Inferior parietal cortex (tissue), 1 donor: ENCODE measurements at regions not wholly inside any gene's neighbourhood (a gene's known extent, or its start where the extent isn't known, plus 50 kb on each side); places are given as distances from the start of the nearest gene placed in this dataset.

Experiments
- DNase-seq: peaks from one replicate; pipeline ENCODE4 v3.0.0-alpha.2; 2016; ENCODE audit errors: extremely low spot score

DNA sequence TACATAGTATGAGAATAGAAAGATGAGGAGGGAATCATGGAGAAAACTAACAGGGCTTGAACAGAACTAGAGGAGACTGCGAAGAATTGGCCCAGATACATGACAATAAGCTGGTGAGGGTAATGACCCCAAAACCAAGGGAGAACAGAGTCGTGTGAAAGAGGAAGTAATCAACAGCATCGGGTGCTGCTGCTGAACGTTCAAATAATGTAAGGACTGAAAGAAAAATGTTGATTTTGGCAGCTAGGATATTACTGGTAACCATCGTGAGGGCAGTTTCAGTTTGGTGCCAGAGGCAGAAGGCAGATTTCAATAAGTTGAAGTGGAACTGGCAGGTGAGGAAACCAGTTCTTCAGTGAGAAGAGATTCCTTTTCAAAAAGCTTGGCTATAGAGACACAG lies 66.8 kb upstream of the SMC2 start:
- DNase-seq: no peak

- no peak for DNase-seq
Measured at GRCh38 chr9:104028827-104029226, 65.3 kb upstream of the SMC2 start.
